ENCODE measurements at regions not wholly inside any gene's neighbourhood (a gene's known extent, or its start where the extent isn't known, plus 50 kb on each side); places are given as distances from the start of the nearest gene placed in this dataset.

GRCh38 chr2:2709431-2709770 is 378.3 kb upstream of the MYT1L start:
- TF ChIP-seq TSHZ2 (CRISPR knock-in tag; IDR thresholded peaks at IDR 0.05) (no peak), ZNF565 (CRISPR knock-in tag; conservative IDR thresholded peaks at IDR 0.05; ENCODE audit: low read depth) (no peak), OSR1 (CRISPR knock-in tag; IDR thresholded peaks at IDR 0.05) (no peak), ZFP3 (CRISPR knock-in tag; IDR thresholded peaks at IDR 0.05) (no peak), ARNTL (CRISPR knock-in tag; IDR thresholded peaks at IDR 0.05; ENCODE audit: borderline replicate concordance, low read depth) (no peak), SNAI2 (CRISPR knock-in tag; IDR thresholded peaks at IDR 0.05) (no peak), RARB (CRISPR knock-in tag; IDR thresholded peaks at IDR 0.05) (no peak), CSDC2 (CRISPR knock-in tag; IDR thresholded peaks at IDR 0.05) (no peak), PPARA (CRISPR knock-in tag; IDR thresholded peaks at IDR 0.05; ENCODE audit: borderline replicate concordance) (no peak), ESRRG (CRISPR knock-in tag; IDR thresholded peaks at IDR 0.05) (no peak), ZC3H10 (CRISPR knock-in tag; IDR thresholded peaks at IDR 0.05) (no peak), ISL1 (CRISPR knock-in tag; IDR thresholded peaks at IDR 0.05) (no peak)

Measured in SK-N-SH treated with all-trans-retinoic acid at 6 μM for 48 hours (cell line).